K562 (cell line): ENCODE measurements at regions not wholly inside any gene's neighbourhood (a gene's known extent, or its start where the extent isn't known, plus 50 kb on each side); places are given as distances from the start of the nearest gene placed in this dataset.

ENCODE experiments used
- ATAC-seq: fragments of 200-7000 bp; cut with Tn5 transposase; 3 replicates; pipeline ENCODE4 v1.9.1; 2020; ENCODE audit warnings: moderate library complexity
- BruUV-seq: library from RNA; stranded (reverse); fragments of 400-500 nt; replicated peaks from 2 replicates; lab custom pipeline; 2021; lab: Mats Ljungman, UMichigan
- CTCF ChIA-PET: fragments of 300-600 bp; formaldehyde crosslinking; extraction: SDS; loops from one replicate; lab custom pipeline; 2021; ENCODE audit warnings: low intra/inter-chr PET ratio; lab: Yijun Ruan, JAX
- POLR2A ChIA-PET: fragments of 300-600, 350-650 bp; sonication (Branson Sonifier 250); formaldehyde crosslinking; extraction: SDS; loops from one replicate; lab custom pipeline; 2021; ENCODE audit warnings: antibody characterized with exemption, inconsistent platforms; lab: Yijun Ruan, JAX
- DNase-seq, 4 experiments: peaks; one replicate each; pipeline versions ENCODE4 v3.0.0 to v3.0.0-alpha.2; 2011 to 2018; ENCODE audit warnings: low spot score in 3 of 4, mixed read lengths in 3 of 4; ENCODE audit errors: extremely low read depth in 1 of 4
- FAIRE-seq: peaks from 2 replicates; lab custom pipeline; 2011; peaks lifted over from hg19 to GRCh38; lab: Jason Lieb, UNC
- H2AFZ ChIP-seq: 2 replicates; pipeline ENCODE4 v1.6.0; 2011; ENCODE audit warnings: low read depth, low read length, control low read depth, inconsistent platforms
- H3K27ac ChIP-seq: fragments of 200-600 bp; 3 replicates; pipeline ENCODE4 v1.8.0; 2011; ENCODE audit warnings: low read depth, mild to moderate bottlenecking, control low read depth, inconsistent platforms, low read length, moderate library complexity, mixed read lengths; ENCODE audit errors: extremely low read depth
- H3K27me3 ChIP-seq, 2 experiments: fragments of 300-600 bp in 1 of 2; 2 replicates in 1 of 2; 3 replicates in 1 of 2; pipeline versions ENCODE4 v1.6.0 to v1.8.0; 2011; ENCODE audit warnings: inconsistent platforms in 2 of 2, low read length in 2 of 2, mild to moderate bottlenecking in 1 of 2, mixed read lengths in 1 of 2, moderate library complexity in 1 of 2; ENCODE audit not compliant: control insufficient read depth in 2 of 2, insufficient read depth in 2 of 2
- H3K36me3 ChIP-seq: fragments of 300-600 bp; 3 replicates; pipeline ENCODE4 v1.8.0; 2011; ENCODE audit warnings: mild to moderate bottlenecking, low read length, inconsistent platforms; ENCODE audit not compliant: control insufficient read depth, insufficient read depth
- H3K4me1 ChIP-seq, 2 experiments: fragments of 200-600 bp in 1 of 2; replicated peaks in 1 of 2; 2 replicates in 1 of 2; 3 replicates in 1 of 2; pipeline versions ENCODE4 v1.5.1 to v1.8.0; 2011; ENCODE audit warnings: inconsistent platforms in 2 of 2, low read length in 2 of 2, mild to moderate bottlenecking in 1 of 2, mixed read lengths in 1 of 2, moderate library complexity in 1 of 2; ENCODE audit not compliant: control insufficient read depth in 2 of 2, insufficient read depth in 2 of 2
- H3K4me2 ChIP-seq: 2 replicates; pipeline ENCODE4 v1.6.1; 2011; ENCODE audit warnings: low read length, control low read depth, inconsistent platforms, mixed read lengths; ENCODE audit not compliant: insufficient read depth
- H3K4me3 ChIP-seq: fragments of 200-600 bp; sonication (generic), shearing (Covaris generic); 2 replicates; pipeline ENCODE4 v1.5.1; 2016; ENCODE audit warnings: control low read depth, inconsistent platforms
- H3K79me2 ChIP-seq: fragments of 200-600 bp; 3 replicates; pipeline ENCODE4 v1.8.0; 2011; ENCODE audit warnings: low read length, inconsistent platforms; ENCODE audit not compliant: control insufficient read depth, insufficient read depth
- H3K9ac ChIP-seq, 2 experiments: 2 replicates each; pipeline versions ENCODE4 v1.6.0 to v1.6.1; 2011; ENCODE audit warnings: low read depth in 2 of 2, low read length in 2 of 2, control low read depth in 1 of 2, inconsistent platforms in 1 of 2, mild to moderate bottlenecking in 1 of 2, mixed read lengths in 1 of 2; ENCODE audit not compliant: insufficient read depth in 1 of 2
- H3K9me1 ChIP-seq: one replicate; pipeline ENCODE4 v1.6.0; 2011; ENCODE audit warnings: inconsistent platforms, mild to moderate bottlenecking, low read length, moderate library complexity; ENCODE audit not compliant: control insufficient read depth, insufficient read depth
- H3K9me3 ChIP-seq: replicated peaks from 2 replicates; pipeline ENCODE4 v1.5.1; 2011; ENCODE audit warnings: low read depth, low read length, inconsistent platforms; ENCODE audit not compliant: control insufficient read depth, insufficient read depth
- H4K20me1 ChIP-seq: replicated peaks from 2 replicates; pipeline ENCODE4 v1.6.1; 2011; ENCODE audit warnings: low read length, inconsistent platforms, mixed read lengths; ENCODE audit not compliant: control insufficient read depth, insufficient read depth
- CREB1 ChIP-seq, 2 experiments: sonication (generic) in 1 of 2; formaldehyde crosslinking in 1 of 2; IDR thresholded peaks; 2 replicates each; pipeline versions ENCODE4 v1.6.1 to v1.8.0; 2012 to 2022; ENCODE audit warnings: inconsistent platforms in 1 of 2, mild to moderate bottlenecking in 1 of 2, missing genetic modification reagents in 1 of 2, moderate library complexity in 1 of 2
- EP300 ChIP-seq: IDR thresholded peaks from 2 replicates; pipeline ENCODE4 v1.6.1; 2012; ENCODE audit warnings: low read length, improper control_type of control experiment
- FOXJ2 ChIP-seq: fragments of 200-800 bp; sonication (Bioruptor generic); IDR thresholded peaks from 2 replicates; pipeline ENCODE4 v1.6.1; 2016; ENCODE audit warnings: missing genetic modification characterization, missing compliant biosample characterization
- HCFC1 ChIP-seq: IDR thresholded peaks from 2 replicates; pipeline ENCODE4 v1.6.1; 2012; ENCODE audit warnings: low read depth, low read length, improper control_type of control experiment
- ILK ChIP-seq: fragments of 450-650 bp; IDR thresholded peaks from 2 replicates; pipeline ENCODE4 v1.6.1; 2016; ENCODE audit warnings: missing genetic modification characterization, low read depth, mild to moderate bottlenecking, missing compliant biosample characterization, moderate library complexity, borderline replicate concordance
- KDM4B ChIP-seq, 2 experiments: fragments of 450-650 bp in 1 of 2; sonication (generic) in 1 of 2; IDR thresholded peaks; 2 replicates each; pipeline ENCODE4 v1.6.1; 2016 to 2017; ENCODE audit warnings: borderline replicate concordance in 2 of 2, antibody characterized with exemption in 1 of 2, low read depth in 1 of 2, mild to moderate bottlenecking in 1 of 2
- MCM7 ChIP-seq, 2 experiments: fragments of 450-650 bp; IDR thresholded peaks; 2 replicates each; pipeline ENCODE4 v1.6.1; 2016 to 2018
- NCOA2 ChIP-seq, 2 experiments: fragments of 450-650 bp; IDR thresholded peaks; 2 replicates each; pipeline ENCODE4 v1.6.1; 2018; ENCODE audit warnings: mild to moderate bottlenecking in 2 of 2, moderate library complexity in 1 of 2; ENCODE audit not compliant: partially characterized antibody in 2 of 2
- NCOR1 ChIP-seq: fragments of 450-650 bp; IDR thresholded peaks from 2 replicates; pipeline ENCODE4 v1.6.1; 2016; ENCODE audit warnings: mild to moderate bottlenecking, moderate library complexity
- NR4A1 ChIP-seq, 2 experiments: fragments of 250-450 bp in 1 of 2; fragments of 450-650 bp in 1 of 2; sonication (Bioruptor Pico) in 1 of 2; IDR thresholded peaks; 2 replicates each; pipeline versions ENCODE4 v1.4.0 to v1.6.1; 2016 to 2020; ENCODE audit warnings: mild to moderate bottlenecking in 2 of 2, missing compliant biosample characterization in 1 of 2, missing genetic modification characterization in 1 of 2, moderate library complexity in 1 of 2
- REST ChIP-seq, 2 experiments: fragments of 450-650 bp; formaldehyde crosslinking in 1 of 2; IDR thresholded peaks; 2 replicates each; pipeline versions ENCODE4 v1.4.0 to v1.6.1; 2014 to 2020; ENCODE audit warnings: mild to moderate bottlenecking in 2 of 2, borderline replicate concordance in 1 of 2, low read depth in 1 of 2
- SMARCA5 ChIP-seq: fragments of 450-650 bp; IDR thresholded peaks from 2 replicates; pipeline ENCODE4 v1.6.1; 2016
- SNRNP70 ChIP-seq: fragments of 200-400 bp; formaldehyde crosslinking; optimal IDR thresholded peaks from 2 replicates; pipeline ENCODE3; 2017; ENCODE audit warnings: low read depth, low read length
- U2AF1 ChIP-seq: fragments of 200-400 bp; formaldehyde crosslinking; optimal IDR thresholded peaks from 2 replicates; pipeline ENCODE3; 2017; ENCODE audit warnings: mild to moderate bottlenecking, low read depth, low read length, moderate library complexity
- ZNF449 ChIP-seq: fragments of 250-450 bp; sonication (Bioruptor Pico); IDR thresholded peaks from 2 replicates; pipeline ENCODE4 v1.8.0; 2022; ENCODE audit warnings: moderate library complexity, mild to moderate bottlenecking, inconsistent platforms
- in situ Hi-C: fragments of 300-500 bp; cut with MboI; formaldehyde crosslinking; loops from 4 replicates; pipeline ENCODE4 v1.15.0; 2018; ENCODE audit warnings: inconsistent platforms, mixed read lengths
- intact Hi-C: fragments of 100-400 bp; cut with micrococcal nuclease; formaldehyde crosslinking; loops from 2 replicates; pipeline ENCODE4 v1.14.2; 2022

- H4K20me1 ChIP-seq, result no peaks in the 10 kb centered on the region
- in situ Hi-C loops (no loop called here), intact Hi-C loops (no loop called here)
- H3K36me3 ChIP-seq, result no peaks in the 10 kb centered on the region
- H3K4me3 ChIP-seq, result no peak overlapping the region
- H2AFZ ChIP-seq, result no peak overlapping the region
- CTCF ChIA-PET, result no interaction called here
- H3K4me2 ChIP-seq, result no peak overlapping the region
- H3K4me1 ChIP-seq, result no peaks in the 10 kb centered on the region
- H3K9ac ChIP-seq, result no peak overlapping the region
- ATAC-seq, result no peak
- DNase-seq, result no peak
- no TSS peak for BruUV-seq
- FAIRE-seq, result no peak
- no peak overlapping the region for H3K27ac ChIP-seq
- no peaks in the 10 kb centered on the region for H3K27me3 ChIP-seq
- H3K79me2 ChIP-seq, result no peaks in the 10 kb centered on the region
- H3K9me3 ChIP-seq, result no peaks in the 10 kb centered on the region
- POLR2A ChIA-PET, result no interaction called here
- H3K9me1 ChIP-seq, result no peaks in the 10 kb centered on the region
- no peak for TF ChIP-seq NCOR1
- TF ChIP-seq NCOA2 (IDR thresholded peaks at IDR 0.05; ENCODE audit: partially characterized antibody in 2 of 2), result no peak
- no peak for TF ChIP-seq EP300
- TF ChIP-seq SMARCA5, result no peak
- no peak for TF ChIP-seq U2AF1
- no peak for TF ChIP-seq NR4A1 (CRISPR knock-in tag; IDR thresholded peaks at IDR 0.05)
- TF ChIP-seq NR4A1 (tag; IDR thresholded peaks at IDR 0.05), result no peak
- TF ChIP-seq SNRNP70, result no peak
- TF ChIP-seq CREB1 (IDR thresholded peaks at IDR 0.05), result no peak
- no peak for TF ChIP-seq CREB1 (CRISPR knock-in tag; IDR thresholded peaks at IDR 0.05)
- no peak for TF ChIP-seq REST (IDR thresholded peaks at IDR 0.05; ENCODE audit: borderline replicate concordance)
- TF ChIP-seq REST (CRISPR knock-in tag; IDR thresholded peaks at IDR 0.05; ENCODE audit: low read depth), result no peak
- TF ChIP-seq ILK (tag), result no peak
- no peak for TF ChIP-seq ZNF449 (CRISPR knock-in tag)
- no peak for TF ChIP-seq FOXJ2 (tag)
- TF ChIP-seq MCM7 (IDR thresholded peaks at IDR 0.05), result no peak
- no peak for TF ChIP-seq KDM4B (IDR thresholded peaks at IDR 0.05; ENCODE audit: borderline replicate concordance in 2 of 2, low read depth in 1 of 2)
- no peak for TF ChIP-seq HCFC1
Observed at GRCh38 chr3:148373961-148374360, 323.7 kb upstream of the AGTR1 start.
